Bronchial epithelial cell (primary cell): ENCODE measurements at regions not wholly inside any gene's neighbourhood (a gene's known extent, or its start where the extent isn't known, plus 50 kb on each side); places are given as distances from the start of the nearest gene placed in this dataset.

ENCODE experiments used
- DNase-seq: peaks from one replicate; pipeline ENCODE4 v3.0.0-alpha.2; 2010; ENCODE audit warnings: low read depth
- FAIRE-seq: peaks from 2 replicates; lab custom pipeline; 2011; peaks lifted over from hg19 to GRCh38; lab: Jason Lieb, UNC
- H3K27me3 ChIP-seq: 2 replicates; pipeline ENCODE4 v1.5.1; 2011; ENCODE audit warnings: low read length; ENCODE audit not compliant: control insufficient read depth, insufficient read depth
- H3K36me3 ChIP-seq: 2 replicates; pipeline ENCODE4 v1.5.1; 2011; ENCODE audit warnings: low read length; ENCODE audit not compliant: control insufficient read depth, insufficient read depth
- H3K4me3 ChIP-seq: 2 replicates; pipeline ENCODE4 v1.5.1; 2011; ENCODE audit warnings: mild to moderate bottlenecking, low read depth, low read length, control low read depth
- CTCF ChIP-seq: IDR thresholded peaks from 2 replicates; pipeline ENCODE4 v1.5.1; 2011; ENCODE audit warnings: mild to moderate bottlenecking, moderate library complexity, low read length, control low read depth, inconsistent platforms; ENCODE audit not compliant: insufficient read depth, severe bottlenecking

GRCh38 chr1:207264663-207265252 is 56.7 kb upstream of the CD55 start:
- no peak for FAIRE-seq
- TF ChIP-seq CTCF = no peak
- Histone ChIP-seq H3K36me3 (no peaks in the 10 kb centered on the region), H3K27me3 (no peaks in the 10 kb centered on the region), H3K4me3 (no peak overlapping the region)
- no peak for DNase-seq

- Histone ChIP-seq H3K4me3 (no peak overlapping the region), H3K27me3 (no peaks in the 10 kb centered on the region), H3K36me3 (no peaks in the 10 kb centered on the region)
- TF ChIP-seq CTCF = no peak
- DNase-seq (no peak), FAIRE-seq (no peak)
These were observed 53.1 kb upstream of the CD55 start for GRCh38 chr1:207268337-207268736.

- H3K27me3 ChIP-seq = no peaks in the 10 kb centered on the region
- no peak for DNase-seq
- H3K4me3 ChIP-seq = no peak overlapping the region
- H3K36me3 ChIP-seq = no peaks in the 10 kb centered on the region
- no peak for FAIRE-seq
- no peak for TF ChIP-seq CTCF
These were observed 52.5 kb upstream of the CD55 start for GRCh38 chr1:207268753-207269511.
